ENCODE measurements at regions not wholly inside any gene's neighbourhood (a gene's known extent, or its start where the extent isn't known, plus 50 kb on each side); places are given as distances from the start of the nearest gene placed in this dataset.
"Not testable (repeated sequence)": the region's sequence is repeated elsewhere in the genome, so short reads cannot be mapped to it uniquely, and the experiment has no call there.

- TF ChIP-seq POLR2A (IDR thresholded peaks at IDR 0.05; ENCODE audit: extremely low read depth, insufficient read length) (no peak), CTCF (IDR thresholded peaks at IDR 0.05; ENCODE audit: low read depth, low read length) (no peak), MYC (IDR thresholded peaks at IDR 0.05; ENCODE audit: low read depth, low read length) (no peak), MAX (IDR thresholded peaks at IDR 0.05; ENCODE audit: low read depth, low read length) (no peak)
- H3K4me3 ChIP-seq (ENCODE audit: low read depth, low read length): no peak overlapping the region
Observed at GRCh38 chr13:76266561-76266960, 619.6 kb downstream of the KCTD12 start.

GRCh38 chr13:76250211-76250610, 614.1 kb downstream of the LMO7 start:
- H3K4me3 ChIP-seq (ENCODE audit: low read depth, low read length): no peak overlapping the region
- DNase-seq (ENCODE audit: low read depth): no peak
- TF ChIP-seq MYC (IDR thresholded peaks at IDR 0.05; ENCODE audit: low read depth, low read length) (no peak), POLR2A (IDR thresholded peaks at IDR 0.05; ENCODE audit: extremely low read depth, insufficient read length) (no peak), MAX (IDR thresholded peaks at IDR 0.05; ENCODE audit: low read depth, low read length) (no peak), CTCF (IDR thresholded peaks at IDR 0.05; ENCODE audit: low read depth, low read length) (no peak)

More at GRCh38 chr13:76266561-76266960, 619.6 kb downstream of the KCTD12 start:
- DNase-seq (ENCODE audit: low read depth): no peak

- TF ChIP-seq CTCF (IDR thresholded peaks at IDR 0.05; ENCODE audit: low read depth, low read length): no peak
- no peak for TF ChIP-seq MAX (IDR thresholded peaks at IDR 0.05; ENCODE audit: low read depth, low read length)
- no peak overlapping the region for H3K4me3 ChIP-seq (ENCODE audit: low read depth, low read length)
- no peak for DNase-seq (ENCODE audit: low read depth)
Observed at GRCh38 chr13:76245920-76246319, 609.8 kb downstream of the LMO7 start.

GRCh38 chr13:76245211-76245610, 609.1 kb downstream of the LMO7 start:
- H3K4me3 ChIP-seq (ENCODE audit: low read depth, low read length): no peak overlapping the region
- no peak for DNase-seq (ENCODE audit: low read depth)
- TF ChIP-seq MAX (IDR thresholded peaks at IDR 0.05; ENCODE audit: low read depth, low read length): no peak
- TF ChIP-seq MYC (IDR thresholded peaks at IDR 0.05; ENCODE audit: low read depth, low read length): no peak
- no peak for TF ChIP-seq POLR2A (IDR thresholded peaks at IDR 0.05; ENCODE audit: extremely low read depth, insufficient read length)
- no peak for TF ChIP-seq CTCF (IDR thresholded peaks at IDR 0.05; ENCODE audit: low read depth, low read length)

GRCh38 chr13:76243120-76243519, 607.0 kb downstream of the LMO7 start:
- not testable (repeated sequence) for H3K4me3 ChIP-seq (ENCODE audit: low read depth, low read length); DNase-seq (ENCODE audit: low read depth)

GRCh38 chr13:76239031-76239680, 603.0 kb downstream of the LMO7 start:
- no peak overlapping the region for H3K4me3 ChIP-seq (ENCODE audit: low read depth, low read length)
- TF ChIP-seq MYC (IDR thresholded peaks at IDR 0.05; ENCODE audit: low read depth, low read length) (no peak), CTCF (IDR thresholded peaks at IDR 0.05; ENCODE audit: low read depth, low read length) (no peak), POLR2A (IDR thresholded peaks at IDR 0.05; ENCODE audit: extremely low read depth, insufficient read length) (no peak), MAX (IDR thresholded peaks at IDR 0.05; ENCODE audit: low read depth, low read length) (no peak)
- DNase-seq (ENCODE audit: low read depth): no peak
